Hepatocyte (in vitro differentiated cells): ENCODE measurements at regions not wholly inside any gene's neighbourhood (a gene's known extent, or its start where the extent isn't known, plus 50 kb on each side); places are given as distances from the start of the nearest gene placed in this dataset.

ENCODE experiments used
- DNase-seq: peaks from one replicate; pipeline ENCODE4 v3.0.0-alpha.2; 2016; ENCODE audit warnings: low spot score
- H2AFZ ChIP-seq: fragments of 200-600 bp; sonication (generic); 2 replicates; pipeline ENCODE4 v1.6.0; 2016; ENCODE audit warnings: antibody characterized with exemption, mild to moderate bottlenecking
- H3K27ac ChIP-seq: fragments of 200-600 bp; sonication (generic); 2 replicates; pipeline ENCODE4 v1.5.1; 2016; ENCODE audit warnings: mild to moderate bottlenecking
- H3K27me3 ChIP-seq: fragments of 200-600 bp; sonication (generic); 2 replicates; pipeline ENCODE4 v1.6.1; 2016
- H3K36me3 ChIP-seq: fragments of 200-600 bp; sonication (generic); replicated peaks from 2 replicates; pipeline ENCODE4 v1.5.1; 2016; ENCODE audit warnings: low read depth; ENCODE audit not compliant: insufficient read depth
- H3K4me1 ChIP-seq: fragments of 200-600 bp; sonication (generic); 2 replicates; pipeline ENCODE4 v1.5.1; 2016; ENCODE audit warnings: mild to moderate bottlenecking, moderate library complexity; ENCODE audit not compliant: insufficient read depth
- H3K4me2 ChIP-seq: fragments of 200-600 bp; sonication (generic); 2 replicates; pipeline ENCODE4 v1.6.0; 2016
- H3K4me3 ChIP-seq: fragments of 200-600 bp; sonication (generic); 2 replicates; pipeline ENCODE4 v1.5.1; 2016; ENCODE audit warnings: mild to moderate bottlenecking
- H3K79me2 ChIP-seq: fragments of 200-600 bp; sonication (generic); 2 replicates; pipeline ENCODE4 v1.6.0; 2017; ENCODE audit warnings: mild to moderate bottlenecking
- H3K9me2 ChIP-seq: fragments of 200-600 bp; sonication (generic); replicated peaks from 2 replicates; pipeline ENCODE4 v1.6.0; 2017; ENCODE audit warnings: mild to moderate bottlenecking; ENCODE audit not compliant: insufficient read depth
- H3K9me3 ChIP-seq: fragments of 200-600 bp; sonication (generic); 2 replicates; pipeline ENCODE4 v1.5.1; 2016; ENCODE audit warnings: low read depth, mild to moderate bottlenecking
- H4K20me1 ChIP-seq: fragments of 200-600 bp; sonication (generic); 2 replicates; pipeline ENCODE4 v1.6.0; 2016; ENCODE audit warnings: mild to moderate bottlenecking; ENCODE audit not compliant: insufficient read depth, poor library complexity, severe bottlenecking
- CTCF ChIP-seq: fragments of 200-600 bp; sonication (generic); IDR thresholded peaks from 2 replicates; pipeline ENCODE4 v1.5.1; 2016; ENCODE audit warnings: antibody characterized with exemption, mild to moderate bottlenecking; ENCODE audit not compliant: poor library complexity
- EZH2 ChIP-seq: fragments of 200-600 bp; sonication (generic); IDR thresholded peaks from 2 replicates; pipeline ENCODE4 v1.6.1; 2016; ENCODE audit warnings: antibody characterized with exemption, mild to moderate bottlenecking, borderline replicate concordance
- EZH2phosphoT487 ChIP-seq: fragments of 200-600 bp; sonication (generic); IDR thresholded peaks from one replicate; pipeline ENCODE4 v1.6.1; 2018; ENCODE audit warnings: antibody characterized with exemption, mild to moderate bottlenecking, low read depth, moderate library complexity; ENCODE audit not compliant: unreplicated experiment, severe bottlenecking
- WGBS: methylation state at CpG from one replicate; pipeline ENCODE4 v1.1.6; 2016; ENCODE audit warnings: low lambda C conversion rate; ENCODE audit errors: missing lambda C conversion rate; 5-methylcytosine and 5-hydroxymethylcytosine counted together

DNA sequence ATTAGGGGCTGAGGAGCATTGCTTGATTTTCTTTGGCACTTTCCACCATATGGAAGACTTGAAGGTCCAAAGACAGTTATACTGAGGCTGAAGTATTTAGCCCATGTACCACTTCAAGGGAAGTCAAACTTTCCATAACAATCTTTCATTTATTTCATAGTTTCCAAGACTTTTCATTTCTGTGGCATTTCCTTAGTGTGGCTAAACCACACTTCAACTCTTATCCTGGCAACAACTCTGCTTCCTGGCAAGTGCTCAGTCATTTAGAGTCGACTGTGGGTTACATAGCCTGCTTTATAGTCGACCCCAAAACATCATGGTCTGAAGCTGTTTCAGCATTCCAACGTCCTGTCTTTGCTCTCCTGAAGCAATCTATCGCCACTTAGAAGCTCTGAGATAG is 343.0 kb upstream of the SEMA3D start:
- H3K4me2 ChIP-seq, result no peak overlapping the region
- no peaks in the 10 kb centered on the region for H3K79me2 ChIP-seq
- no peaks in the 10 kb centered on the region for H4K20me1 ChIP-seq
- no peak overlapping the region for H3K27ac ChIP-seq
- no peaks in the 10 kb centered on the region for H3K36me3 ChIP-seq
- H2AFZ ChIP-seq, result no peak overlapping the region
- H3K9me2 ChIP-seq, result no peaks in the 10 kb centered on the region
- 65% methylated on average over 4 of the region's 4 CpGs for WGBS
- H3K4me1 ChIP-seq, result no peaks in the 10 kb centered on the region
- no peaks in the 10 kb centered on the region for H3K27me3 ChIP-seq
- TF ChIP-seq EZH2phosphoT487, result no peak
- no peak for TF ChIP-seq EZH2
- TF ChIP-seq CTCF, result no peak
- H3K4me3 ChIP-seq, result no peak overlapping the region
- no peaks in the 10 kb centered on the region for H3K9me3 ChIP-seq
- DNase-seq, result no peak

DNA sequence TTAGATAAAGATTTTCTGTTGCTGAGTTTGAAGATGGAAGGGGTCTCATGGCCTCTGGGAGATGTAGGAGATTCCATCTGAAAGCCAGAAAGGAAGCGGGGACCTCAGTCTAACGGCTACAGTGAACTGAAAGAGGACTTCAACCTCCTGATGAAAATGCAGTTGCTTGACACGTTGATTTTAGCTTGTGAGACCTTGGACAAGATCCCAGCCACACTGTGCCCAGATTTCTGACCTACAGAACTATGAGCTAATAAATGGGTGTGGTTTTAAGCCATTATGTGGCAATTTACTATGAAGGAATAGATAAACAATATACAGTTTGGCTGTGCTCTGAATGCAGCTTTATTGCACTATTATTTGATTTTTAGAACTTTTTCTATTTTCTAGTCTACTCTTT is 342.3 kb upstream of the SEMA3D start:
- Histone ChIP-seq H4K20me1 (no peaks in the 10 kb centered on the region), H3K4me1 (no peaks in the 10 kb centered on the region), H2AFZ (no peak overlapping the region), H3K4me2 (peak overlapping the region; percentile 9), H3K27me3 (no peaks in the 10 kb centered on the region), H3K9me2 (no peaks in the 10 kb centered on the region), H3K79me2 (no peaks in the 10 kb centered on the region), H3K9me3 (no peaks in the 10 kb centered on the region), H3K4me3 (no peak overlapping the region), H3K36me3 (no peaks in the 10 kb centered on the region), H3K27ac (no peak overlapping the region)
- WGBS, result 63% methylated on average over 3 of the region's 3 CpGs
- no peak for TF ChIP-seq CTCF
- TF ChIP-seq EZH2phosphoT487, result no peak
- no peak for TF ChIP-seq EZH2
- peak; percentile 31 for DNase-seq

DNA sequence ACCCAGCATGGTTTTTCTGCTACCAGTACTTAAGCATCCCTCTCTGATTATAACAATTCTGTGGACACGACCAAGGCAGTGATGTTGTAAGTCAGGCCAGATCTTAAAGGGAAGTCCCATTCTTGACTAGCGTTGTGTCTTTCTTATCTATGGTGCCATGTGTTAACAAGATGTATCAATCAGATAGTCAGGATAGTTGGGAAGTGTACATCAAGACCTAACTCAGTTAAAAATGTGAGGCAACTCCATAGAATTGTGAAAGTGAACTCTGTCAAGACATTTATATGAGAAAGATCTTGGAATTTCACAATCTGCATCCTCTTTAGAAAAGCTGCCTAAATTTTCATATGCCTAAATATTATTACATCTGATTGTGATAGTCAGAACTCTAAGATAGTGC is 341.7 kb upstream of the SEMA3D start:
- TF ChIP-seq EZH2 (no peak), EZH2phosphoT487 (no peak), CTCF (no peak)

GRCh38 chr7:85525676-85526075 is 338.8 kb upstream of the SEMA3D start:
- Histone ChIP-seq H3K4me1 (peaks cover 22% of the 10 kb centered on the region), H3K9me2 (no peaks in the 10 kb centered on the region), H4K20me1 (no peaks in the 10 kb centered on the region), H2AFZ (no peak overlapping the region), H3K9me3 (no peaks in the 10 kb centered on the region), H3K27ac (no peak overlapping the region), H3K4me2 (no peak overlapping the region), H3K79me2 (no peaks in the 10 kb centered on the region), H3K36me3 (no peaks in the 10 kb centered on the region), H3K27me3 (no peaks in the 10 kb centered on the region), H3K4me3 (no peak overlapping the region)
- TF ChIP-seq EZH2, result no peak
- TF ChIP-seq CTCF, result no peak
- no peak for TF ChIP-seq EZH2phosphoT487
- DNase-seq, result no peak

More for the DNA sequence above, 341.7 kb upstream of the SEMA3D start:
- H3K27ac ChIP-seq, result no peak overlapping the region
- H3K4me1 ChIP-seq, result no peaks in the 10 kb centered on the region
- H3K4me2 ChIP-seq, result no peak overlapping the region
- no peak for DNase-seq
- H3K36me3 ChIP-seq, result no peaks in the 10 kb centered on the region
- no peak overlapping the region for H3K4me3 ChIP-seq
- H4K20me1 ChIP-seq, result no peaks in the 10 kb centered on the region
- no peaks in the 10 kb centered on the region for H3K9me3 ChIP-seq
- no peaks in the 10 kb centered on the region for H3K27me3 ChIP-seq
- no peaks in the 10 kb centered on the region for H3K79me2 ChIP-seq
- 86% methylated on average over 2 of the region's 2 CpGs for WGBS
- no peaks in the 10 kb centered on the region for H3K9me2 ChIP-seq
- no peak overlapping the region for H2AFZ ChIP-seq
